RWPE1 (cell line): ENCODE measurements at regions not wholly inside any gene's neighbourhood (a gene's known extent, or its start where the extent isn't known, plus 50 kb on each side); places are given as distances from the start of the nearest gene placed in this dataset.

ENCODE experiments used
- CTCF ChIA-PET: fragments of 350-600 bp; sonication (Branson Sonifier 250); formaldehyde crosslinking; extraction: SDS; loops from one replicate; lab custom pipeline; 2021; lab: Yijun Ruan, JAX
- POLR2A ChIA-PET: fragments of 400-600 bp; formaldehyde crosslinking; extraction: SDS; loops from one replicate; lab custom pipeline; 2020; ENCODE audit warnings: antibody characterized with exemption; ENCODE audit not compliant: low non-redundant PET; lab: Yijun Ruan, JAX
- DNase-seq: peaks from one replicate; pipeline ENCODE4 v3.0.0; 2012; ENCODE audit warnings: low spot score
- H3K27ac ChIP-seq: fragments of 450-650 bp; 2 replicates; pipeline ENCODE4 v1.5.1; 2017
- CTCF ChIP-seq: fragments of 450-650 bp; conservative IDR thresholded peaks from 2 replicates; pipeline ENCODE4 v1.5.1; 2017; ENCODE audit warnings: low read depth, mild to moderate bottlenecking

GRCh38 chr1:73759011-73759410 lies 439.0 kb downstream of the LRRIQ3 start:
- POLR2A ChIA-PET, result no interaction called here
- DNase-seq, result no peak
- TF ChIP-seq CTCF, result no peak
- CTCF ChIA-PET, result no interaction called here
- no peak overlapping the region for H3K27ac ChIP-seq

DNA sequence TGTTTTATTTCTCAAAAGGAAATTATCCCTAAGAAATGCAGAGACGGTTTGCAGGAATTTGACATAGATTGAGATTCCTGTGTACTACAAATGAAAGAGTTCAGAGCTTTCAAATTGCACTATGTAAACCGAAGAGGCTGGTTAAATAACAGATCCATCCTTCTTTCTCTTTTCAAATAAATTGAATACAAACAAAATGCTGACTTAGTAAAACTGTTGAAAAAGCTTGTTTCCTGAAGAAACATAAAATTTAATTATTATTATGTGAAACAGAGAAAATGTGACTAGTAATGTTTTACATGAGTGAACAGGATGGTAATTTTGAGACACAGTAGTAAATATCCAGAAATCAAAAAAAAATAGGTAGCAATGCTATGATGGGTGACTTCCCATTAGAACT lies 441.2 kb downstream of the LRRIQ3 start:
- no peak for DNase-seq
- ChIA-PET POLR2A (no interaction called here), CTCF (no interaction called here)
- H3K27ac ChIP-seq, result no peak overlapping the region
- no peak for TF ChIP-seq CTCF

DNA sequence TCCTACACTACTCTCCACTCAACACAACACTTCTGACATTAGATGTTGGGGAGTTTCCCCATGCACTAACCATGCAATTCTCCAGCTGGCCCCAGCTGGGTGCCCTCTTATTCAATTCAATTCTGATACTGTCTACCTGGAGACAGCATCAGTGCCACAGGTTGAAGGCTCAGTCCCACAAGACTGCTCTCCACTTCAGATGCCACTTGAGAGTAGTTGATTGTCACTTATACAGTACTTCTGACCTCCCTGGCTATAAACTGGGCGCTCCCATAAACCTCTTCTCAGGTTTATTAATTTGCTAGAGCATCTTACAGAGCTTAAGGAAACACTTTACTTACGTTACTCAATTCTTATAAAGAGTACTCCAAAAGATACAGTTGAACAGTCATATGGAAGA lies 442.3 kb downstream of the LRRIQ3 start:
- no peak for TF ChIP-seq CTCF
- H3K27ac ChIP-seq, result no peak overlapping the region
- POLR2A ChIA-PET, result no interaction called here
- CTCF ChIA-PET, result no interaction called here
- DNase-seq, result no peak

DNA sequence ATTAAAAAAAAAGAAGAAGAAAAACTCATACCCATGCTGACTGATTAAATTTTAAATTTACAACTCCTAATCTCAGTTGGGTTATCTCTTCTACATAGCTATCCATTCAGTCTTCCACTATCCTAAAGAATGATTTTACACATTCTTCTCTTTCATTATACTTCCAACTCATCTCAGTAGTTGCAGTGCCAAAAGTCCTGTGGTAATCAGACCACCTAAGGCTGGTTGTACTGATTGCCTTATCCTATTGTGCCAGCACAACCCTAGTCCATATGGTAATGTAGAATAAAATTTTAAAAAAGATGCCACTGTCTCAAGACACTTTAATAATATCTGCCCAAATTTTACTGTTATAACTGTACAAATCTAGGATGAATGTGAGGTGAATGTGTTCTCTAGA lies 448.0 kb downstream of the LRRIQ3 start:
- DNase-seq, result no peak
- ChIA-PET POLR2A (no interaction called here), CTCF (no interaction called here)
- H3K27ac ChIP-seq, result no peak overlapping the region
- no peak for TF ChIP-seq CTCF

DNA sequence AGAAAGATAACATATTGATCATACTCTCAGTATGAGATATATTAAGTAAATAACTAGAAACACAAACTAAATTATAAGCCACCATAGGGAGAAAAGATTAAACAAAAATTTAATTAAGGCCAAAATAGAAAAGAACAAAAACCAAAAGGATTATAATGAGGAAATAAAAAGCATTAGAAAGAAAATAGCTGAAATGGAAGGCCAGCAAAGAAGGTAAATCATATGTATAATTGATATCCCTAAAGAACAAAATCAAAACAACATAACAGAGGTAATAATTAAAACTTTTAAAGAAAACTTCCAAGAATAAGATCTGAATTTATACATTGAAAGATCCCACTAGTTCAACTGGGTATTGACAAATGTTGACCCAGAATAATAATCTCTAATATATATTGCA lies 453.0 kb downstream of the LRRIQ3 start:
- CTCF ChIA-PET, result no interaction called here
- no peak for DNase-seq
- no peak overlapping the region for H3K27ac ChIP-seq
- no peak for TF ChIP-seq CTCF
- POLR2A ChIA-PET, result no interaction called here

DNA sequence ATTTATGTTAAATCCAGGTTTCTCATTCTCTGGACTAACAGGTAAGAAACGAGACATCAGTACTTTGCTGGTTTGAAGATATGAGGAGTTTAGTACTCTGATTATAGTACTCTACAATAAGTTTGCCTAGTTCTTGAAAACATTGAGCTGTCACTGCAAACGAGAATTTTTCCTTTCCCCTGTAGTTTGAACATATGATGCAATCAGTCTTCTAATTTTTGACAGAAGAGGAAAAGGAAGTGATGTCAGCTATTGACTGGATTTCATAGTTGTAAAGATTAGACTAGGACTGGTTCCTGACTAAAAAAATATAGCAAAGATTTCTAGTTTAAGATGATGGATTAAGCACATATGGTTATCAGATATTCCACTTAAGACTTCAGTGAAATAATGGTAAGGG lies 461.9 kb downstream of the LRRIQ3 start:
- POLR2A ChIA-PET, result no interaction called here

More for the DNA sequence above, 461.9 kb downstream of the LRRIQ3 start:
- CTCF ChIA-PET, result no interaction called here
- TF ChIP-seq CTCF, result no peak
- H3K27ac ChIP-seq, result no peak overlapping the region
- DNase-seq, result no peak
